SK-N-SH (cell line): ENCODE measurements at regions not wholly inside any gene's neighbourhood (a gene's known extent, or its start where the extent isn't known, plus 50 kb on each side); places are given as distances from the start of the nearest gene placed in this dataset.

Source experiments
- CTCF ChIA-PET: fragments of 300-600, 350-600 bp; formaldehyde crosslinking; extraction: SDS; loops from one replicate; lab custom pipeline; 2021; lab: Yijun Ruan, JAX
- POLR2A ChIA-PET: fragments of 350-600 bp; sonication (Branson Sonifier 250); formaldehyde crosslinking; extraction: SDS; loops from one replicate; lab custom pipeline; 2020; ENCODE audit warnings: antibody characterized with exemption, inconsistent platforms; lab: Yijun Ruan, JAX
- DNase-seq: peaks from one replicate; pipeline ENCODE4 v3.0.0; 2012
- H2AFZ ChIP-seq: fragments of 200-600 bp; sonication (generic); 2 replicates; pipeline ENCODE4 v1.8.1; 2016; ENCODE audit warnings: antibody characterized with exemption, mild to moderate bottlenecking, low read depth
- H3F3A ChIP-seq: fragments of 200-600 bp; sonication (generic); replicated peaks from 2 replicates; pipeline ENCODE3; 2016; ENCODE audit warnings: antibody characterized with exemption, mild to moderate bottlenecking; ENCODE audit not compliant: insufficient read depth
- H3K27ac ChIP-seq, 2 experiments: fragments of 200-500 bp in 1 of 2; fragments of 200-600 bp in 1 of 2; sonication (Bioruptor generic) in 1 of 2; sonication (generic), shearing (Covaris generic) in 1 of 2; 2 replicates each; pipeline versions ENCODE4 v1.5.1 to v1.6.1; 2014 to 2016; ENCODE audit warnings: low read depth in 2 of 2, inconsistent platforms in 1 of 2, low read length in 1 of 2, mild to moderate bottlenecking in 1 of 2, mixed read lengths in 1 of 2
- H3K27me3 ChIP-seq: fragments of 200-600 bp; sonication (generic), shearing (Covaris generic); 2 replicates; pipeline ENCODE4 v1.6.1; 2016; ENCODE audit warnings: mixed run types; ENCODE audit not compliant: insufficient read depth
- H3K36me3 ChIP-seq, 2 experiments: fragments of 200-500 bp in 1 of 2; fragments of 200-600 bp in 1 of 2; sonication (Bioruptor generic) in 1 of 2; sonication (generic) in 1 of 2; replicated peaks in 1 of 2; 2 replicates each; pipeline versions ENCODE3 to v1.5.1; 2014 to 2016; ENCODE audit warnings: low read length in 1 of 2, mild to moderate bottlenecking in 1 of 2; ENCODE audit not compliant: insufficient read depth in 2 of 2, control insufficient read depth in 1 of 2
- H3K4me1 ChIP-seq, 2 experiments: fragments of 200-500 bp in 1 of 2; fragments of 200-600 bp in 1 of 2; sonication (Bioruptor generic) in 1 of 2; sonication (generic), shearing (Covaris generic) in 1 of 2; 2 replicates each; pipeline versions ENCODE4 v1.5.1 to v1.6.1; 2014 to 2016; ENCODE audit warnings: low read depth in 1 of 2, low read length in 1 of 2, mixed run types in 1 of 2; ENCODE audit not compliant: insufficient read depth in 2 of 2, control insufficient read depth in 1 of 2
- H3K4me2 ChIP-seq: fragments of 200-600 bp; sonication (generic), shearing (Covaris generic); 2 replicates; pipeline ENCODE4 v1.6.1; 2017; ENCODE audit warnings: mixed run types
- H3K4me3 ChIP-seq, 2 experiments: fragments of 200-500 bp in 1 of 2; fragments of 200-600 bp in 1 of 2; sonication (Bioruptor generic) in 1 of 2; sonication (generic), shearing (Covaris generic) in 1 of 2; 2 replicates each; pipeline versions ENCODE4 v1.5.1 to v1.8.1; 2014 to 2016; ENCODE audit warnings: low read depth in 2 of 2, inconsistent platforms in 1 of 2, low read length in 1 of 2, mild to moderate bottlenecking in 1 of 2, mixed read lengths in 1 of 2, moderate library complexity in 1 of 2
- H3K79me2 ChIP-seq: fragments of 200-600 bp; sonication (generic); 2 replicates; pipeline ENCODE4 v1.8.1; 2017; ENCODE audit warnings: mild to moderate bottlenecking; ENCODE audit not compliant: insufficient read depth
- H3K9ac ChIP-seq: fragments of 200-600 bp; sonication (generic); 2 replicates; pipeline ENCODE4 v1.6.1; 2017; ENCODE audit warnings: mixed run types
- H3K9me2 ChIP-seq: fragments of 200-600 bp; sonication (generic); 2 replicates; pipeline ENCODE4 v1.6.1; 2017; ENCODE audit warnings: mixed run types
- H3K9me3 ChIP-seq: fragments of 200-600 bp; sonication (generic); 2 replicates; pipeline ENCODE4 v1.6.1; 2017; ENCODE audit warnings: mixed run types, mild to moderate bottlenecking, moderate library complexity
- H4K20me1 ChIP-seq: fragments of 200-600 bp; sonication (generic); 2 replicates; pipeline ENCODE4 v1.6.1; 2017; ENCODE audit warnings: mild to moderate bottlenecking, mixed run types; ENCODE audit not compliant: insufficient read depth
- CHD2 ChIP-seq: fragments of 150-350 bp; IDR thresholded peaks from 2 replicates; pipeline ENCODE4 v1.6.1; 2018; ENCODE audit warnings: low read length; ENCODE audit not compliant: partially characterized antibody
- FOXM1 ChIP-seq: IDR thresholded peaks from 2 replicates; pipeline ENCODE4 v1.4.0; 2012; ENCODE audit warnings: low read depth, mild to moderate bottlenecking
- MEF2A ChIP-seq: IDR thresholded peaks from 2 replicates; pipeline ENCODE4 v1.4.0; 2012; ENCODE audit warnings: low read depth, borderline replicate concordance
- NFIC ChIP-seq: IDR thresholded peaks from 2 replicates; pipeline ENCODE4 v1.4.0; 2012; ENCODE audit warnings: borderline replicate concordance
- NRF1 ChIP-seq: IDR thresholded peaks from 2 replicates; pipeline ENCODE4 v1.6.1; 2012; ENCODE audit warnings: low read depth, mild to moderate bottlenecking, low read length
- POLR2AphosphoS5 ChIP-seq: IDR thresholded peaks from 2 replicates; pipeline ENCODE4 v1.6.1; 2012; ENCODE audit warnings: low read depth, low read length
- SIN3A ChIP-seq: IDR thresholded peaks from 2 replicates; pipeline ENCODE4 v1.6.1; 2012; ENCODE audit warnings: low read depth, mild to moderate bottlenecking, low read length, moderate library complexity, borderline replicate concordance
- TCF12 ChIP-seq: IDR thresholded peaks from 2 replicates; pipeline ENCODE4 v1.4.0; 2012
- TEAD4 ChIP-seq: IDR thresholded peaks from 2 replicates; pipeline ENCODE4 v1.4.0; 2012; ENCODE audit warnings: mild to moderate bottlenecking, borderline replicate concordance; ENCODE audit not compliant: insufficient read depth
- YY1 ChIP-seq: IDR thresholded peaks from 2 replicates; pipeline ENCODE4 v1.4.0; 2012; ENCODE audit warnings: low read depth, mild to moderate bottlenecking
- WGBS: methylation state at CpG from one replicate; pipeline ENCODE4 v1.1.6; 2017; ENCODE audit warnings: low lambda C conversion rate; 5-methylcytosine and 5-hydroxymethylcytosine counted together
- TF ChIP-seq, protein P1 (sequence below): IDR thresholded peaks from 2 replicates; pipeline ENCODE4 v1.6.1; 2012; ENCODE audit warnings: mild to moderate bottlenecking, low read depth, low read length, moderate library complexity
- TF ChIP-seq, protein P2 (sequence below): IDR thresholded peaks from 2 replicates; pipeline ENCODE4 v1.4.0; 2012; ENCODE audit warnings: low read depth, borderline replicate concordance

DNA sequence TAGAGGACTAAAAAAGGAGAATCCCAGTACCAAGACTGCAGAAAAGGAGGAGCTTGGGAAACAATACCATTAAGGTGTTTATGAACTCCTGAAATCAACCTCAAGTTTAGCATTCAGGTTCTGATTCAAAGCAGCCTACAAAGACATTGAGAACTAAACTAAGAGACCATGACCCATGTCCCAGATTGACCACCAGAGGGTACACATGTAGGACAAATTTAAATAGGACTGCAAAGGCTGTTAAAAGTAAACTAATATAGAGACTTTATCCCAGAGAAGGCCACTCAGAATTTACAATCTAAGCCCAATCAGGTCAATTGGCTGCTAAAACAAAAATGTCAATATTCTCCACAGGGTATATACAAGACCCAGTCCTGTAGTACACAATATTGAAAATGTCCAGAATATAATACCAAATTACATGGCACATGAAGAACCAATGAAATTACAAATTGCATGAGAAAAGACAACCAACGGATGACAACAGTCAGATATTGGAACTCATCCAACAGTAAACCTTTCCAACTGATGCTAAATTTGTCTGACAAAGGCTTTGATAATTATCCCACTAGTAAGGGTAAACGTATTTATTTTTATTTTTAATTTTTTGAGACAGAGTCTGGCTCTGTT, 682.4 kb downstream of the UQCRFS1 start:
- H3K27me3 ChIP-seq, result no peaks in the 10 kb centered on the region
- ChIA-PET POLR2A (no interaction called here), CTCF (no interaction called here)
- no peaks in the 10 kb centered on the region for H4K20me1 ChIP-seq
- H3F3A ChIP-seq, result no peaks in the 10 kb centered on the region
- no peaks in the 10 kb centered on the region for H3K9me2 ChIP-seq
- H3K36me3 ChIP-seq, result no peaks in the 10 kb centered on the region
- H3K9ac ChIP-seq, result no peak overlapping the region
- H3K27ac ChIP-seq, result no peak overlapping the region
- TF ChIP-seq, protein P1, sequence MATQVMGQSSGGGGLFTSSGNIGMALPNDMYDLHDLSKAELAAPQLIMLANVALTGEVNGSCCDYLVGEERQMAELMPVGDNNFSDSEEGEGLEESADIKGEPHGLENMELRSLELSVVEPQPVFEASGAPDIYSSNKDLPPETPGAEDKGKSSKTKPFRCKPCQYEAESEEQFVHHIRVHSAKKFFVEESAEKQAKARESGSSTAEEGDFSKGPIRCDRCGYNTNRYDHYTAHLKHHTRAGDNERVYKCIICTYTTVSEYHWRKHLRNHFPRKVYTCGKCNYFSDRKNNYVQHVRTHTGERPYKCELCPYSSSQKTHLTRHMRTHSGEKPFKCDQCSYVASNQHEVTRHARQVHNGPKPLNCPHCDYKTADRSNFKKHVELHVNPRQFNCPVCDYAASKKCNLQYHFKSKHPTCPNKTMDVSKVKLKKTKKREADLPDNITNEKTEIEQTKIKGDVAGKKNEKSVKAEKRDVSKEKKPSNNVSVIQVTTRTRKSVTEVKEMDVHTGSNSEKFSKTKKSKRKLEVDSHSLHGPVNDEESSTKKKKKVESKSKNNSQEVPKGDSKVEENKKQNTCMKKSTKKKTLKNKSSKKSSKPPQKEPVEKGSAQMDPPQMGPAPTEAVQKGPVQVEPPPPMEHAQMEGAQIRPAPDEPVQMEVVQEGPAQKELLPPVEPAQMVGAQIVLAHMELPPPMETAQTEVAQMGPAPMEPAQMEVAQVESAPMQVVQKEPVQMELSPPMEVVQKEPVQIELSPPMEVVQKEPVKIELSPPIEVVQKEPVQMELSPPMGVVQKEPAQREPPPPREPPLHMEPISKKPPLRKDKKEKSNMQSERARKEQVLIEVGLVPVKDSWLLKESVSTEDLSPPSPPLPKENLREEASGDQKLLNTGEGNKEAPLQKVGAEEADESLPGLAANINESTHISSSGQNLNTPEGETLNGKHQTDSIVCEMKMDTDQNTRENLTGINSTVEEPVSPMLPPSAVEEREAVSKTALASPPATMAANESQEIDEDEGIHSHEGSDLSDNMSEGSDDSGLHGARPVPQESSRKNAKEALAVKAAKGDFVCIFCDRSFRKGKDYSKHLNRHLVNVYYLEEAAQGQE, result no peak
- TF ChIP-seq CHD2, result no peak
- no peak overlapping the region for H3K4me2 ChIP-seq
- DNase-seq, result no peak
- H3K79me2 ChIP-seq, result no peaks in the 10 kb centered on the region
- no peaks in the 10 kb centered on the region for H3K4me1 ChIP-seq
- no peak overlapping the region for H2AFZ ChIP-seq
- no peak overlapping the region for H3K4me3 ChIP-seq
- no peaks in the 10 kb centered on the region for H3K9me3 ChIP-seq
- 0% methylated on average over 2 of the region's 2 CpGs for WGBS

DNA sequence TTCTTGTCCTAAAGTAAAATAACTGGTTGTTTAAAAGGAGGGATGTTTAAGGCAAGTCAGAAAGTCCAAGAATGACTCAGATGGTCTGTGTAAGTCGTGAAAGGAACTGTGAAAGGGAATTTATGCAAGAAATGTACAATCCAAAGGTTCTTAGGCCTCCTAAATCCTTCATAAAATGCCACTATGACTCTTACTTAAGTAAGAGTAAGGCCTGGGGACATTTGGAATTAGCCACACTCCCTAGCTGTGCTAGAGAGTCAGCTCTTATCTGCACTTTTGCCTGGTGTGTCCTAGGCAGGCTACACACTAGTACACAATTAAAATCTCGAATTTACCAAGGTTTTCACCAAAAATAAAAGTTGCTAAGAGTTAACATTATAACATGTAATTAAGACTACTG, 686.9 kb downstream of the UQCRFS1 start:
- Histone ChIP-seq H3K27me3 (no peaks in the 10 kb centered on the region), H3K9me3 (no peaks in the 10 kb centered on the region), H3K27ac (no peak overlapping the region), H3K4me1 (no peaks in the 10 kb centered on the region), H3K4me3 (no peak overlapping the region), H4K20me1 (no peaks in the 10 kb centered on the region), H3K9ac (no peak overlapping the region), H3K79me2 (no peaks in the 10 kb centered on the region), H3K36me3 (no peaks in the 10 kb centered on the region), H3F3A (no peaks in the 10 kb centered on the region), H3K4me2 (no peak overlapping the region), H3K9me2 (no peaks in the 10 kb centered on the region), H2AFZ (no peak overlapping the region)
- TF ChIP-seq MEF2A (no peak), POLR2AphosphoS5 (no peak), FOXM1 (no peak)
- 3% methylated on average over 2 of the region's 2 CpGs for whole genome bisulfite sequencing
- ChIA-PET POLR2A (no interaction called here), CTCF (no interaction called here)
- DNase-seq, result no peak

DNA sequence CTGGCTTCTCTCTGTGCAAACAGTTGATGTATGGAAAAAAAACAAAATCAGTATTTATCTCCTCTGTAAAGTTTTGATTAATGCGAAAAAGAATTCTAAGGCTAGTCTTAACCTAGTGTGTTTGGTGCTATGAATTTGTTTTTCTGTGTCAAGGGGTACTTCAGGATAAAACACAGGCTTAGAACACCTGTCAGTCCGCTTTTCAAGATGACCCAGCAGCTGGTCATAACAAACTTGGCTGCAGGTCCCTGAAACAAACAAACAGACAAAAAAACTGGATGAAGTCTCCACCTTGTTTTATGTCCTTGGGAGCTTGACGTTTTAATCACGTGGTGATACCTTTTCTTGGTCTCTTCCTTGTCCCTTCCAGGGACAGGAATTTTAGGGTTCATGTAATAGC, 689.3 kb downstream of the UQCRFS1 start:
- H3K9me2 ChIP-seq, result no peaks in the 10 kb centered on the region
- no peaks in the 10 kb centered on the region for H3K4me1 ChIP-seq
- WGBS, result 2% methylated on average over 4 of the region's 4 CpGs
- H3K9me3 ChIP-seq, result no peaks in the 10 kb centered on the region
- no peaks in the 10 kb centered on the region for H3F3A ChIP-seq
- no peaks in the 10 kb centered on the region for H3K79me2 ChIP-seq
- DNase-seq, result no peak
- H3K36me3 ChIP-seq, result no peaks in the 10 kb centered on the region
- no peak overlapping the region for H3K4me3 ChIP-seq
- H4K20me1 ChIP-seq, result no peaks in the 10 kb centered on the region
- H3K9ac ChIP-seq, result no peak overlapping the region
- no peaks in the 10 kb centered on the region for H3K27me3 ChIP-seq
- ChIA-PET CTCF (no interaction called here), POLR2A (no interaction called here)
- H3K27ac ChIP-seq, result no peak overlapping the region
- H3K4me2 ChIP-seq, result no peak overlapping the region
- TF ChIP-seq NRF1 (no peak), SIN3A (no peak), YY1 (no peak), TEAD4 (no peak), TCF12 (no peak), NFIC (no peak)
- TF ChIP-seq, protein P2, sequence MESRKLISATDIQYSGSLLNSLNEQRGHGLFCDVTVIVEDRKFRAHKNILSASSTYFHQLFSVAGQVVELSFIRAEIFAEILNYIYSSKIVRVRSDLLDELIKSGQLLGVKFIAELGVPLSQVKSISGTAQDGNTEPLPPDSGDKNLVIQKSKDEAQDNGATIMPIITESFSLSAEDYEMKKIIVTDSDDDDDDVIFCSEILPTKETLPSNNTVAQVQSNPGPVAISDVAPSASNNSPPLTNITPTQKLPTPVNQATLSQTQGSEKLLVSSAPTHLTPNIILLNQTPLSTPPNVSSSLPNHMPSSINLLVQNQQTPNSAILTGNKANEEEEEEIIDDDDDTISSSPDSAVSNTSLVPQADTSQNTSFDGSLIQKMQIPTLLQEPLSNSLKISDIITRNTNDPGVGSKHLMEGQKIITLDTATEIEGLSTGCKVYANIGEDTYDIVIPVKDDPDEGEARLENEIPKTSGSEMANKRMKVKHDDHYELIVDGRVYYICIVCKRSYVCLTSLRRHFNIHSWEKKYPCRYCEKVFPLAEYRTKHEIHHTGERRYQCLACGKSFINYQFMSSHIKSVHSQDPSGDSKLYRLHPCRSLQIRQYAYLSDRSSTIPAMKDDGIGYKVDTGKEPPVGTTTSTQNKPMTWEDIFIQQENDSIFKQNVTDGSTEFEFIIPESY, result no peak
- no peak overlapping the region for H2AFZ ChIP-seq
